Heart left ventricle (tissue), 16 donors: ENCODE measurements at regions not wholly inside any gene's neighbourhood (a gene's known extent, or its start where the extent isn't known, plus 50 kb on each side); places are given as distances from the start of the nearest gene placed in this dataset.

ENCODE experiments used
- ATAC-seq, 4 donors: fragments of 200-7000 bp; cut with Tn5 transposase; one replicate each; pipeline ENCODE4 v1.9.1; 2020 to 2022; ENCODE audit warnings: moderate library complexity in 4 of 4, mild to moderate bottlenecking in 3 of 4, moderate number of reproducible peaks in 1 of 4
- DNase-seq, 5 donors: peaks; one replicate each; pipeline ENCODE4 v3.0.0-alpha.2; 2020
- H3K27ac ChIP-seq, 12 donors: fragments of 200-600 bp; sonication (generic) in 4 of 12; one replicate each; pipeline versions ENCODE4 v1.5.0 to v1.8.0; 2016 to 2022; ENCODE audit warnings: mild to moderate bottlenecking in 2 of 12
- H3K27me3 ChIP-seq, 9 donors: fragments of 200-600 bp; sonication (generic) in 2 of 9; one replicate each; pipeline versions ENCODE4 v1.5.1 to v1.8.0; 2016 to 2022; ENCODE audit warnings: mild to moderate bottlenecking in 3 of 9
- H3K36me3 ChIP-seq, 9 donors: fragments of 200-600 bp; sonication (generic) in 2 of 9; one replicate each; pipeline versions ENCODE4 v1.5.0 to v1.8.0; 2018 to 2022; ENCODE audit warnings: mild to moderate bottlenecking in 2 of 9
- H3K4me1 ChIP-seq, 12 donors: fragments of 200-600 bp; sonication (generic) in 4 of 12; one replicate each; pipeline versions ENCODE4 v1.5.0 to v1.8.0; 2016 to 2022; ENCODE audit warnings: mild to moderate bottlenecking in 3 of 12
- H3K4me3 ChIP-seq, 12 donors: fragments of 200-600 bp; sonication (generic) in 4 of 12; one replicate each; pipeline versions ENCODE4 v1.5.0 to v1.8.0; 2017 to 2022; ENCODE audit warnings: mild to moderate bottlenecking in 9 of 12, moderate library complexity in 4 of 12
- H3K9me3 ChIP-seq, 12 donors: fragments of 200-600 bp; sonication (generic) in 4 of 12; one replicate each; pipeline versions ENCODE4 v1.5.0 to v1.8.0; 2016 to 2022; ENCODE audit warnings: mild to moderate bottlenecking in 1 of 12
- POLR2A ChIP-seq, 2 donors: fragments of 450-650 bp; IDR thresholded peaks; one replicate each; pipeline ENCODE4 v1.6.1; 2017; ENCODE audit warnings: antibody characterized with exemption in 2 of 2, mild to moderate bottlenecking in 2 of 2, moderate library complexity in 2 of 2
- WGBS, 4 donors: extraction: QIAGEN DNeasy Blood & Tissue Kit in 2 of 4; methylation state at CpG; one replicate each; pipeline versions ENCODE4 v1.1.5 to v1.1.7; 2013 to 2018; 5-methylcytosine and 5-hydroxymethylcytosine counted together
- intact Hi-C, 10 donors: fragments of 100-400 bp; cut with DNase I; formaldehyde crosslinking; loops; one replicate each; pipeline versions ENCODE4 v1.11.1 to v1.14.2; 2022
- TF ChIP-seq, protein P1 (sequence below), 12 donors: fragments of 200-600 bp; sonication (generic) in 4 of 12; IDR thresholded peaks; one replicate each; pipeline versions ENCODE4 v1.5.0 to v1.8.0; 2018 to 2022; ENCODE audit warnings: antibody characterized with exemption in 12 of 12, mild to moderate bottlenecking in 5 of 12
- donor health status: ischemic (EF 13 %, LVEDD 7.1; RV severe dilation, severe dysfunction).
- donor health status: healthy with polysubstance abuse.
- donor health status: DM: no; HTN: yes; CAD: no.
- donor health status: DM: no; HTN: no; CAD: no.
- donor health status: ischemic (EF 25% LVEDD 6.9; RV normal size, moderate dysfunction).
- donor health status: ischemic (EF 25% LVEDD 5.7; RV mildly dilated, moderate dysfunction).
- donor health status: healthy.
- donor health status: DM: yes; HTN: yes; CAD: no.
- donor health status: ischemic (EF 35%, LVEDD 5.7; RV mildly dilated, moderate dysfunction).
- donor health status: nonischemic (EF 11% LVEDD 7.7; RV severe dilation, severe dysfunction).
- donor health status: DM: yes; HTN: yes; CAD: no.
- donor health status: PGD.
- donor health status: ischemic (EF 29% LVEDD 5.4; RV normal size, mild dysfunction).
- donor health status: nonischemic (EF 23%, LVEDD 6.1; RV moderate dilation, normal function).

- Histone ChIP-seq H3K27ac (no peak overlapping the region), H3K4me3 (no peak overlapping the region), H3K27me3 (no peaks in the 10 kb centered on the region), H3K36me3 (no peaks in the 10 kb centered on the region), H3K9me3 (peaks cover 0 to 16% (median 2%) of the 10 kb centered on the region in 12 donors), H3K4me1 (peaks cover 0 to 5% (median 0%) of the 10 kb centered on the region in 12 donors)
- ATAC-seq (no peak), DNase-seq (no peak)
- TF ChIP-seq POLR2A (IDR thresholded peaks at IDR 0.05) = no peak
- TF ChIP-seq, protein P1, sequence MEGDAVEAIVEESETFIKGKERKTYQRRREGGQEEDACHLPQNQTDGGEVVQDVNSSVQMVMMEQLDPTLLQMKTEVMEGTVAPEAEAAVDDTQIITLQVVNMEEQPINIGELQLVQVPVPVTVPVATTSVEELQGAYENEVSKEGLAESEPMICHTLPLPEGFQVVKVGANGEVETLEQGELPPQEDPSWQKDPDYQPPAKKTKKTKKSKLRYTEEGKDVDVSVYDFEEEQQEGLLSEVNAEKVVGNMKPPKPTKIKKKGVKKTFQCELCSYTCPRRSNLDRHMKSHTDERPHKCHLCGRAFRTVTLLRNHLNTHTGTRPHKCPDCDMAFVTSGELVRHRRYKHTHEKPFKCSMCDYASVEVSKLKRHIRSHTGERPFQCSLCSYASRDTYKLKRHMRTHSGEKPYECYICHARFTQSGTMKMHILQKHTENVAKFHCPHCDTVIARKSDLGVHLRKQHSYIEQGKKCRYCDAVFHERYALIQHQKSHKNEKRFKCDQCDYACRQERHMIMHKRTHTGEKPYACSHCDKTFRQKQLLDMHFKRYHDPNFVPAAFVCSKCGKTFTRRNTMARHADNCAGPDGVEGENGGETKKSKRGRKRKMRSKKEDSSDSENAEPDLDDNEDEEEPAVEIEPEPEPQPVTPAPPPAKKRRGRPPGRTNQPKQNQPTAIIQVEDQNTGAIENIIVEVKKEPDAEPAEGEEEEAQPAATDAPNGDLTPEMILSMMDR (IDR thresholded peaks at IDR 0.05) = no peak
- intact Hi-C loops = no loop called here
- 51 to 61% (median 54%) methylated on average over 2 of the region's 2 CpGs for WGBS, 4 donors
Measured at GRCh38 chr1:217191441-217191840, 439.4 kb downstream of the GPATCH2 start.

DNA sequence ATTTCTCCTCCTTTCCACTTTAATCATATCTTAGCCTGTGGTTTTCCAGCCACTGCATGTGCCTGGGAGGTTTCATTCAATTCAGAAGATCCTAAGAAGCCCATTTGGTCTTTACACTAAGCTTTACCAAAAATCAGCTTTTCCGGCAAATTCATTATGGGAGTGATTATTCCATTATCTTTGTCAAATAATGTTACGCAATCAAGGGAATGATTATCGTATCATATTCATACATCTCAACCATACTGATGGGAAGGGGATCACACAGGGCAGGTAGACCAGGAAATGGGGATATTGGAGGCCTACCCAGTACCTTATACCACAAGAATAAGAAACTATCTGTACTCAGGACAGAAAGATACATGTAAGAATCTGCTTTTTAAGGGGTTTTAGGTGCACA, 440.5 kb downstream of the GPATCH2 start:
- DNase-seq (no peak), ATAC-seq (no peak)
- Histone ChIP-seq H3K27me3 (no peaks in the 10 kb centered on the region), H3K9me3 (peaks cover 0 to 18% (median 3%) of the 10 kb centered on the region in 12 donors), H3K4me3 (no peak overlapping the region), H3K27ac (no peak overlapping the region), H3K4me1 (peaks cover 0 to 5% (median 0%) of the 10 kb centered on the region in 12 donors), H3K36me3 (no peaks in the 10 kb centered on the region)
- TF ChIP-seq POLR2A (IDR thresholded peaks at IDR 0.05) = no peak
- TF ChIP-seq, protein P1 (IDR thresholded peaks at IDR 0.05) = no peak
- intact Hi-C loops = no loop called here
- 79 to 98% (median 94%) methylated on average over 3 of the region's 3 CpGs for WGBS, 4 donors

GRCh38 chr1:217189362-217189761, 441.5 kb downstream of the GPATCH2 start:
- Histone ChIP-seq H3K27ac (no peak overlapping the region), H3K27me3 (no peaks in the 10 kb centered on the region), H3K36me3 (no peaks in the 10 kb centered on the region), H3K4me1 (peaks cover 0 to 9% (median 0%) of the 10 kb centered on the region in 12 donors), H3K4me3 (no peak overlapping the region), H3K9me3 (peaks cover 0 to 18% (median 3%) of the 10 kb centered on the region in 12 donors)
- DNase-seq = no peak
- WGBS, 4 donors = 72 to 92% (median 80%) methylated on average over 1 of the region's 1 CpG
- intact Hi-C loops = loop anchor here in 1 of 10 donors (5.0 kb wide), 1 partner anchor 47 kb away; no protein-coding TSS in a partner anchor
- TF ChIP-seq POLR2A (IDR thresholded peaks at IDR 0.05) = no peak
- TF ChIP-seq, protein P1 (IDR thresholded peaks at IDR 0.05) = no peak
- ATAC-seq = no peak

- peak in 3 of 5 donors; percentile 26 to 51 (median 29) for DNase-seq
- H3K27ac ChIP-seq = peak overlapping the region in 8 of 12 donors; percentile 39 to 78 (median 51)
- H3K9me3 ChIP-seq = peaks cover 0 to 18% (median 3%) of the 10 kb centered on the region in 12 donors
- peaks cover 0 to 9% (median 0%) of the 10 kb centered on the region in 12 donors for H3K4me1 ChIP-seq
- intact Hi-C loops = loop anchor here in 1 of 10 donors (5.0 kb wide), 1 partner anchor 46 kb away; no protein-coding TSS in a partner anchor
- ATAC-seq = peak; percentile 65 to 85 (median 78)
- H3K4me3 ChIP-seq = no peak overlapping the region
- no peaks in the 10 kb centered on the region for H3K36me3 ChIP-seq
- TF ChIP-seq, protein P1 (IDR thresholded peaks at IDR 0.05) = no peak
- no peak for TF ChIP-seq POLR2A (IDR thresholded peaks at IDR 0.05)
- no peaks in the 10 kb centered on the region for H3K27me3 ChIP-seq
- 58 to 70% (median 69%) methylated on average over 7 of the region's 7 CpGs for WGBS, 4 donors
Measured at GRCh38 chr1:217188280-217189237, 442.3 kb downstream of the GPATCH2 start.
